HepG2 (cell line): ENCODE measurements at regions not wholly inside any gene's neighbourhood (a gene's known extent, or its start where the extent isn't known, plus 50 kb on each side); places are given as distances from the start of the nearest gene placed in this dataset.

Experiments used
- ATAC-seq: fragments of 200-7000 bp; cut with Tn5 transposase; 3 replicates; pipeline ENCODE4 v1.9.1; 2020; ENCODE audit warnings: mild to moderate bottlenecking, moderate library complexity
- BruUV-seq: library from RNA; stranded (reverse); fragments of 400-500 nt; replicated peaks from 2 replicates; lab custom pipeline; 2021; lab: Mats Ljungman, UMichigan
- CTCF ChIA-PET: fragments of 300-600 bp; formaldehyde crosslinking; extraction: SDS; loops from one replicate; lab custom pipeline; 2021; ENCODE audit warnings: low total read pairs, inconsistent platforms, low intra/inter-chr PET ratio; lab: Yijun Ruan, JAX
- POLR2A ChIA-PET: fragments of 350-600 bp; sonication (Branson Sonifier 250); formaldehyde crosslinking; loops from one replicate; lab custom pipeline; 2020; ENCODE audit warnings: antibody characterized with exemption, inconsistent platforms; lab: Yijun Ruan, JAX
- DNase-seq: peaks from one replicate; pipeline ENCODE4 v3.0.0-alpha.2; 2015; ENCODE audit warnings: low spot score
- FAIRE-seq: peaks from 3 replicates; lab custom pipeline; 2011; peaks lifted over from hg19 to GRCh38; lab: Jason Lieb, UNC
- H2AFZ ChIP-seq: one replicate; pipeline ENCODE4 v1.6.1; 2011; ENCODE audit warnings: low read length, inconsistent platforms
- H3K27ac ChIP-seq: fragments of 300-600 bp; 3 replicates; pipeline ENCODE4 v1.8.0; 2011; ENCODE audit warnings: mixed run types, mild to moderate bottlenecking, mixed read lengths, low read length, inconsistent platforms; ENCODE audit not compliant: insufficient read depth; ENCODE audit errors: extremely low read length
- H3K27me3 ChIP-seq, 2 experiments: fragments of 200-600 bp in 1 of 2; 2 replicates in 1 of 2; 3 replicates in 1 of 2; pipeline versions ENCODE4 v1.6.0 to v1.8.0; 2011; ENCODE audit warnings: low read length in 2 of 2, mild to moderate bottlenecking in 2 of 2, moderate library complexity in 2 of 2, inconsistent platforms in 1 of 2; ENCODE audit not compliant: insufficient read depth in 2 of 2, control insufficient read depth in 1 of 2
- H3K36me3 ChIP-seq, 2 experiments: fragments of 200-600 bp in 1 of 2; replicated peaks in 1 of 2; 2 replicates in 1 of 2; 3 replicates in 1 of 2; pipeline versions ENCODE4 v1.5.1 to v1.8.0; 2011; ENCODE audit warnings: low read length in 2 of 2, inconsistent platforms in 1 of 2; ENCODE audit not compliant: insufficient read depth in 2 of 2, control insufficient read depth in 1 of 2
- H3K4me1 ChIP-seq: 2 replicates; pipeline ENCODE4 v1.5.1; 2012; ENCODE audit warnings: low read length, inconsistent platforms; ENCODE audit not compliant: insufficient read depth
- H3K4me2 ChIP-seq: 2 replicates; pipeline ENCODE4 v1.6.0; 2011; ENCODE audit warnings: low read depth, low read length, inconsistent platforms
- H3K4me3 ChIP-seq, 3 experiments: fragments of 200-600 bp in 1 of 3; sonication (generic), shearing (Covaris generic) in 1 of 3; replicated peaks in 1 of 3; 2 replicates each; pipeline ENCODE4 v1.5.1; 2011 to 2016; ENCODE audit warnings: low read length in 3 of 3, inconsistent platforms in 2 of 3, low read depth in 2 of 3, mild to moderate bottlenecking in 2 of 3, control low read depth in 1 of 3, mixed read lengths in 1 of 3; ENCODE audit not compliant: insufficient read depth in 1 of 3
- H3K79me2 ChIP-seq: one replicate; pipeline ENCODE4 v1.6.1; 2011; ENCODE audit warnings: low read length, inconsistent platforms; ENCODE audit not compliant: insufficient read depth
- H3K9ac ChIP-seq: 2 replicates; pipeline ENCODE4 v1.6.0; 2011; ENCODE audit warnings: mild to moderate bottlenecking, low read depth, low read length, inconsistent platforms; ENCODE audit not compliant: insufficient read depth
- H3K9me3 ChIP-seq: 2 replicates; pipeline ENCODE4 v1.5.1; 2012; ENCODE audit warnings: mild to moderate bottlenecking, low read length
- H4K20me1 ChIP-seq: 2 replicates; pipeline ENCODE4 v1.6.0; 2011; ENCODE audit warnings: inconsistent platforms, mild to moderate bottlenecking, low read length, moderate library complexity; ENCODE audit not compliant: insufficient read depth
- ELF3 ChIP-seq: IDR thresholded peaks from 2 replicates; pipeline ENCODE4 v1.6.1; 2016; ENCODE audit warnings: missing genetic modification reagents, missing compliant biosample characterization
- FOXM1 ChIP-seq: sonication (generic); formaldehyde crosslinking; IDR thresholded peaks from 2 replicates; pipeline ENCODE4 v1.5.0; 2020; ENCODE audit warnings: missing genetic modification reagents
- IRF1 ChIP-seq: sonication (generic); formaldehyde crosslinking; IDR thresholded peaks from 2 replicates; pipeline ENCODE4 v1.4.0; 2020; ENCODE audit warnings: low read depth, mild to moderate bottlenecking, missing genetic modification reagents
- KAT8 ChIP-seq: IDR thresholded peaks from 2 replicates; pipeline ENCODE4 v1.6.1; 2016; ENCODE audit warnings: missing genetic modification reagents, missing compliant biosample characterization
- MTA1 ChIP-seq: sonication (generic); formaldehyde crosslinking; IDR thresholded peaks from 2 replicates; pipeline ENCODE4 v1.4.0; 2020; ENCODE audit warnings: missing genetic modification reagents, mild to moderate bottlenecking, borderline replicate concordance
- MYC ChIP-seq: sonication (generic); formaldehyde crosslinking; IDR thresholded peaks from 2 replicates; pipeline ENCODE4 v1.9.0; 2021; ENCODE audit warnings: missing genetic modification reagents, borderline replicate concordance
- RFX1 ChIP-seq: fragments of 450-650 bp; IDR thresholded peaks from 2 replicates; pipeline ENCODE4 v1.6.1; 2017
- ZBTB7A ChIP-seq: sonication (generic); formaldehyde crosslinking; IDR thresholded peaks from 2 replicates; pipeline ENCODE4 v1.8.0; 2022; ENCODE audit warnings: mild to moderate bottlenecking, missing genetic modification reagents
- in situ Hi-C: cut with HindIII; loops from 2 replicates; pipeline ENCODE4 v1.10.0; 2017; ENCODE audit warnings: low pct_unique_long_range_greater_than_20kb; ENCODE audit not compliant: extremely low pct_ligation_motif_present
- intact Hi-C: fragments of 100-400 bp; cut with micrococcal nuclease; formaldehyde crosslinking; loops from one replicate; pipeline ENCODE4 v1.10.0; 2022; ENCODE audit not compliant: unreplicated experiment

GRCh38 chr1:195738966-195739650, 869.1 kb downstream of the KCNT2 start (continued):
- TF ChIP-seq IRF1 (CRISPR knock-in tag) (no peak), MTA1 (no peak)

GRCh38 chr1:195735140-195735539, 873.1 kb downstream of the KCNT2 start:
- ChIA-PET CTCF (no interaction called here), POLR2A (no interaction called here)
- no TSS peak for BruUV-seq
- H3K4me3 ChIP-seq, result no peak overlapping the region
- in situ Hi-C loops, result no loop called here
- FAIRE-seq (no peak), ATAC-seq (no peak), DNase-seq (no peak)
- TF ChIP-seq RFX1, result no peak
- TF ChIP-seq FOXM1 (CRISPR knock-in tag), result no peak
- TF ChIP-seq MYC (CRISPR knock-in tag), result no peak
- TF ChIP-seq ELF3, result no peak
- TF ChIP-seq ZBTB7A (CRISPR knock-in tag), result no peak
- TF ChIP-seq KAT8, result no peak
- no peak overlapping the region for H3K4me2 ChIP-seq
- no peaks in the 10 kb centered on the region for H3K9me3 ChIP-seq
- intact Hi-C loops, result no loop called here
- H4K20me1 ChIP-seq, result no peaks in the 10 kb centered on the region
- no peak overlapping the region for H3K27ac ChIP-seq
- H2AFZ ChIP-seq, result no peak overlapping the region
- H3K79me2 ChIP-seq, result no peaks in the 10 kb centered on the region
- H3K36me3 ChIP-seq, result no peaks in the 10 kb centered on the region
- no peaks in the 10 kb centered on the region for H3K4me1 ChIP-seq
- H3K27me3 ChIP-seq, result no peaks in the 10 kb centered on the region
- no peak overlapping the region for H3K9ac ChIP-seq
